DMS53 (cell line): ENCODE measurements at regions not wholly inside any gene's neighbourhood (a gene's known extent, or its start where the extent isn't known, plus 50 kb on each side); places are given as distances from the start of the nearest gene placed in this dataset.
"Not testable (repeated sequence)": the region's sequence is repeated elsewhere in the genome, so short reads cannot be mapped to it uniquely, and the experiment has no call there.

Experiments
- DNase-seq: peaks from one replicate; lab custom pipeline; 2025; lab: John Stamatoyannopoulos, UW

DNA sequence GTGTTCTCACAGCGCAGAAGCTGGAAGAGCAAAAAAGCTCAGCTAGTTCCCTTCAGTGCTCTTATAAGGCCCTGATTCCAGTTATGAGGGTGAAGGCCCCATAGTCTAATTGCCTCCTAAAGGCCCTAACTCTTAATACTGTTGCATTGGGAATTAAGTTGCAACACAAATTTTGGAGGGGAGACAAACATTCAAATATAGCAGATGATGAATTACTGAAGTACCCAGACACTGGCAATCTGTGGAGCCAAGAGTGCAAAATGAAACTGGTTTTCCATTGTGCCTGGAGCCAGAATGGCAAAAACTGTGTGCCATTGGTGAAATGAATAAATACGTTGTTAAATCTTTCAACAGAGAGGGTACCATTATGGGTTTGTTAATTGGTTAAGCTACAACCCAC, 356.0 kb downstream of the PPARGC1A start:
- DNase-seq, result no peak

DNA sequence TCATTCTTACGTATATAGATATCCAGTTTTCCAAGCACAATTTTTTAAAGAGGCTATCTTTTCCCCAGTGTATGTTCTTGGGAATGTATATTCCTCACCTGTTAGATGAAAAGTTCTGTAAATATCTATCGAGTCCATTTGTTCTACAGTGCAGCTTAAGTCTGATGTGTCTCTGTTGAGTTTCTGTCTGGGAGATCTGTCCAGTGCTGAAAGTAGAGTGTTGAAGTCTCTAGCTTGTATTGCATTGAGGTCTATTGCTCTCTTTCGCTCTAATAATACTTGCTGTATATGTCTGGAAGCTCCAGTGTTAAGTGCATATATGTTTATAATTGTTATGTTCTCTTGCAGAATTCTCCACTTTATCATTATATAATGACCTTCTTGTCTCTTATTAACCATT, 373.1 kb downstream of the PPARGC1A start:
- no peak for DNase-seq

DNA sequence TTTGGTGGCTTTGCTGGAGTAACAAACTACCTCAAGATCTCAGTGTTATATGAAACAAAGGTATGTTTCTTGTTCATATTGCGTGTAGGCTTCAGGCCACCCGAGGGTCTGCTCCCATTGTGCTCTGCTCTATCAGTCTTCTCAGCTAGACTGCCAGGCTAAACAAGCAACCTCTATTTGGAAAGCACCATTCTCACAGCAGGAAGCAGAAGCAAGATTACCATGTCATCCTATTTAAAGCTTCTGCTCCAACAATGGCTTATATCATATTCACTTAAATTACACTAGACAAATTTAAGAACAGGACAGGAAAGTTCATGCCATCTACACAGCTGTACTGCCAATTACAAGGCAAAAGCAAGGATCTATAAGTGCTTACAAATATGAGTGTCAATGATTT, 385.8 kb downstream of the PPARGC1A start:
- no peak for DNase-seq

DNA sequence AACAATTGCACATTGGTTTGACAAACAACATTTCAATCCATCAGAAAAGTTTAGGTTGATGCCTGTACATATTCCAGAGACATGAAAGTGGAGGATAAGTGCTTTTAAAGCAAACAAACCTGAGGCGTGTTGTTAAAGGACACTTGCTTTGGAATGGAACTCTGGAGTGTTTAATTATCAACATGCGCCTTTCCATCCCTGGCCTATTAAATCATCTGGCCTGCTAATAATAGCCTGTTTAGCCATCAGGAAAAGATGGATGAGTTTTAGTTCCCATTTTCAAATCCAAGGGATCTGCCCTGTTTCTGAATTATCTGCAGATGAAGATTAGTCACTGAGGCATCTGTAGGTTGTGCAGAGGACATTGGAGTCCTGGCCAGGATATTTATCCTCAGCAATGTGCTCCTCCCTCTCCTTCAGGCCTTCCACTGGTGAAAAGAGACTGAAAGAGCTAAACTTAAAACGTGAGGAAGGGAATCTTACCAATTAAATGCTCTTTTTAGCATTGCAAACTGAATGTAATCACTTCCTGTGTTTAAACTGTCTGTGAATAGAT, 388.9 kb downstream of the PPARGC1A start:
- DNase-seq, result peak; percentile 71

DNA sequence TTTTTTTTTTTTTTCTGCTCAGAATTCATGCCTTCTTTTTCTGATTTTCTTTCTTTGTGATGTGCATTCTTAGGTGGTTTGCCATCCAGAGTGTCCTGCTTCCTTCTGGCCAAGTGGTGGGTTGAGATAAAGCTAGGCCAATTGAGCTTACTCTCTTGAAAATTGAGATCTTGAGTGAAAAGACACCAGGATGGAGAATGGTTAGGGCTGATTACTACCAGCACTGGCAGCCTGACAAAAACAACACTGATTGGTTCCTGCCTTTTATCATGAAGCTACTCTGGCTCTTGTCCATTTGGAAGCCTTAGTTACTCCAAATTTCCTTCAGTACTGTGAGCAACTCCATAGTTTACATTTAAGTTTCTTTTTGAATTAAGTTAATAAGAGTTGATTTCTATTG, 404.0 kb downstream of the PPARGC1A start:
- no peak for DNase-seq

DNA sequence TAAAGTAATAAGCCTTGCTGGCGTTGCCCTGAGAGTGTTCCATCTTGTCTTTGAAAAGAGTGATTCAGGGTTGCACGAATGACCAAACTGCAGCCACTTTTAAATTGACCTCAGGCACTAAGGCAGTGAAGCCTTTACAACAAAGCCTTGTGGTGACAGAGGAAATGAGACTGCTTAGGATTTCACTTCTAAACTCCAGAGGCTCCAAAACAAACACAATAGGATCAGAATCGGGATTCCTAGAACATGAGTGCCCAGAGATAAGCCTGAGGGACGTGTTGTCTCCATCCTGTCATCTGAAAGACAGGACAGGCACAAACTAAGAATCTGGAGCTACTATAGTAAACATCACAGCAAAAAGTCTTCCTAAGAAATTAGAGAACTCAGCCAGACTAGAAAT, 405.2 kb downstream of the PPARGC1A start:
- no peak for DNase-seq

DNA sequence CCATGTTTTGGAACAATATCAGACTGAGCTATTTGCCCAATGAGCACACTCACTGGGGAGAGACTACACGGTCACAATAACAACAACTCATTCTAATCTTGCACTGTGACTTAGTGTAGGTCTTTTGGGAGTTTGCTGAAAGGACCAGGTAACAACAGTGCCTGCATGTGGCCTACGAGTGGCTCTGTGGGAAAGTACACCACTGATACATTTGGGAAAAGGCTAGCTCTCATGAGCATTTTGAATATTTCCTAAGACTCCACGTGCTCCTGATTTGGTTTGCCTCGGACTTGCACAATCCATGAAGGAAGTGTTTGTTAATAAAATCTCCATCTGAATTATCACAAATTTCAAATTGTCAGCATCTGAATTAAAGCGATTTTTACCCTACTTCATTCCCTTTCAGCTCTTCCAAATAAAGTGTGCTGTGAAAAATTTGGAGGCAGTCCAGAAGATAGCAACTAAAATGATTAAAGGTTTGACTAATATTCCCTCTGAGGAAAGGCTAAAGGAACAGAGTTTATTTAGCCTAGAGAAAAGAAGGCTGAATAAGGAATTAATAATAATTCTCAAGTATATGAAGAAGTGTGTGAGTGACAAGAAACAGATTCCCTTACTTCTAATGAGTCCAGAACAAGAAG, 406.4 kb downstream of the PPARGC1A start:
- no peak for DNase-seq

DNA sequence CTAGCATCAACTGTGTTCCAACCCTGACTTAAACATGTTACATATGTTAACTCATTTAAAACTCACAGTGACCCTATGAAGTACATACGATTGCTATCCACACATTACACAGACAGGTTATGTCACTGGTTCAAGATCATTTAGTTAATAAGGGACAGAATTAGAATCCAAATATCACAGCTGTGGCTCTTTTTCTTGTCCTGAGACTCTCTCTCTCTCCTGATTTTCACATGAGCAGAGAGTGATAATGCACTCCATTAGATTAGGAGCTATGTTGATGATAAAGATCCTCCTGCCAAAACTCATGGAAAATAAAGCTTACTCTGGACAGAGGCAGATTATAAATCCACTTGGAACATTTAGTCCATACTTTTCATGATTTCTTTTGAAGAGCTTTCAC, 408.3 kb downstream of the PPARGC1A start:
- no peak for DNase-seq

DNA sequence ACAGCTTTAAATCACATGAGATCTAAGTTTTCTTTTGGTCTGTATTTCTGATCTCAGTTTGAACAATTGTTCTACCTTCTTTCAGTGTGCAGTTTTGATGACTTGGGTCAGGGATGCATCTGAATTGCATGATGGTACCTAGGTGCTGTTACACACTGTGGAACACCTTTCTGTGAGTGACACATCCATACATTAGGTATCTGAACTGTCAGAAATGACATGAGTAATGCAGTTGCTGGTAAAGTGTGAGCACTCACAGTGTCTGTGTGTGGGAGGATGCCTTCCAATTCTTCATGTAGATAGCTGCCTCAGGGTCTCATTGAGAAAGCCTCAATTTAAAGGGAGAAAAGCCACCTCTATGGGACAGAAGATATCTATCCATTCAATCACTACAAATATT, 411.9 kb downstream of the PPARGC1A start:
- DNase-seq, result no peak

DNA sequence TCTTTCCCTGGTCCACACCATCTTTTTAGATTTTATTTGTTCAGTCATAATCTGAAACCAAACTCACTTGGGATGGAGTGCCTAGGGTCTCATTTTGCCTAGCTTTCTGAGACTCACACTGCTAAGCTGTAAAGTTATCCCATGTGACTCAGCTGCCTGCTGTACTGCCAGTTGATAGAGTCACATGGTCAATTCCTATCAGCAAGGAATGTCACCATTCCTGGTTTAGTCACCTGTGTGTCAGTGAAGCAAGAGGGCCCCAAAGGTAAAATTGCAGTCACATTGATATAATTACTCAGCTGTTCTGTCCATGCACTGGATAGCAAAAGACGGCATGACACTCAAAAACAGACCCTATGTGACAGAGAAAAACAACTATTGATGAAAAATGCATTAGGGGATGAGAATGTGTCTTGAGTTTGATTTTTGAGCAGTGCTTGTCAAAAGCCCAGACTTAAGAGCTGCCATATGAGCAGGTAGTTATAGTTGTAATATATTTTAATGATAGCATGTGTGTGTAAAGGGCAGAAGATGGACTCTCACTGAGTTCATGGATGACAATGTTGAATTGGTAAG, 413.2 kb downstream of the PPARGC1A start:
- DNase-seq, result peak; percentile 61

DNA sequence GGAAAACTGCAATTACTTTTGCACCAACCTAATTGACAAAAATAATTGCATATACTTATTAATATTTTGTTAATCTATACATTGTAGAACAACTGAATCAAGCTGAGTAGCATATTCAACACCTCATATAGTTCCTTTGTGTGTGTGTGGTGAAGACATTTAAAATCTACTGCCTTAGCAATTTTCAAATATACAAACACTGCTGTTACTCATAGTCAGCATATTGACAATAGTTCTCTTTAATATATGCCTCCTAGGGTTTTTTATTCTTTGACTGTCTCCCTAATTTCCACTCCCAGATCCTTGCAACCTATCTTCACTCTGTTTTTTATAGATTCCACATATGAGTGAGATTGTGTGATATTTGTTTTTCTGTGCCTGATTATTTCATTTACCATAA, 426.8 kb downstream of the PPARGC1A start:
- DNase-seq, result no peak

DNA sequence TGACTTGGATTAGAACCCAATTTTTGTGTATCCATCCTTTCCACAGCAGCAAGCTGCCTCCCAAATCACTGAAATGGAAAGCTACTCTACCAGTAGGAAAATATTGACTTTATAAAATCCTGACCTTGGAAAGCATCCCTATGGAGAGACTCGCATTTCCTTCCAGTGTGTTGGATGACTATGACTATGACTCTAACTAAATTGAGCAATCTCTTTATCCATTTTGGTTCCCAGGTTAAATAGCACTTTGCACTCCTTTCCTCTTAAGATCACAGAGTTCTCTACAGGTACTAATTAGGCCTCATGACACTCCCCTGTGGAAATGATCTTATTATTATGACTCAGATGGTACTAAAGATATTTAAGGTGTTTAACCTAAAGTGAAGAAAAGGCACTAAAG, 431.8 kb downstream of the PPARGC1A start:
- DNase-seq, result no peak

DNA sequence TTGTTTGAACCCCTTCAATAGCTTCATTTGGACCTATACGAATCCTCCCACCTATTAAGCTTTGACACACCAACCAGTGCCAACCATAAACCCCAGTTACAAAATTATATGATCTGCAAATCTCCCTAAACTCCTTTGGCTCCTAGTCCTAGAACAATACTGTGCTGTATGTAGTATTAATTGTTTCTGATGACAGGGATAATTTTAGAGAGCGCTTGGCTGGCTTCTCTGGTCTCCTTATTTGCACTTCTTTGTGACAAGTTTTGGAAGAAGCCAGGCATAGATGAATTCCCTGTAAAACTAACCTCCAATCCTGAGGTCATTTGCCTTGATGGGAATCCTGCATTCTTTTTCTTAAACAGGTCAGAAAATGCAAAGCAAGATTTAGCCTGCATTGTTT, 433.0 kb downstream of the PPARGC1A start:
- DNase-seq, result no peak

DNA sequence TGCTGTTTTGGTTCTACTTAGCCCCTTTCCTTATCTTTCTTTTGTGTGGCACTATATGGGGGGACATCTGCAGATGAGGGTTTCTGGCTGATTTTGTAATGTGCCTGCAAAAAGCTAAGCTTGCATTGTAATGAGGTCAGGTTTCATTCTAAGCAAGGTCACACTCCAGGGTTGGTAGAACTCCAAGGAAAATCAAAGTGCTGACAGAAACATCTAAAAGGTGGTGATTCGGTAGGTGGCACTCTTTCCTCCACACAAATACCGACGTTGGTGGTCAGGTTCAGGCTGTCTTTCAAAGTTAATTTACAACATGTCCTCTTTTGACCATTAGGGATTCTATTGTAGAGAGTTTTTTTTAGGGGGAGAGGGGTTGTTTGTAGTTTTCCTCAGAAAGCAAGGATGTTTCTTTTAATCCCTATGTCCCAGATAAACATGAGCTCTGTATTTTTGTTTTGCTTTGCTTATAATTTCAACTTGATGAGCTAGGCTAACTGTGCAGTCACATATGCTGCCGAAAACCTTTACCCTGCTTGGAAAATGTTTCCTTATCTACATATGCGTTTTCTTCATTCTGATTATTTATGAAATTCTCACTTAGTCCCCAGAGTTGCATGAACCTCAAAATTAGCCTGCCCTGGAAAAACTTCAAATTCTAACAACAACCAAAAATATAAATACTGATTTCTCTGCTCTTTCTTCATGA, 434.2 kb downstream of the PPARGC1A start:
- peak; percentile 44 for DNase-seq

DNA sequence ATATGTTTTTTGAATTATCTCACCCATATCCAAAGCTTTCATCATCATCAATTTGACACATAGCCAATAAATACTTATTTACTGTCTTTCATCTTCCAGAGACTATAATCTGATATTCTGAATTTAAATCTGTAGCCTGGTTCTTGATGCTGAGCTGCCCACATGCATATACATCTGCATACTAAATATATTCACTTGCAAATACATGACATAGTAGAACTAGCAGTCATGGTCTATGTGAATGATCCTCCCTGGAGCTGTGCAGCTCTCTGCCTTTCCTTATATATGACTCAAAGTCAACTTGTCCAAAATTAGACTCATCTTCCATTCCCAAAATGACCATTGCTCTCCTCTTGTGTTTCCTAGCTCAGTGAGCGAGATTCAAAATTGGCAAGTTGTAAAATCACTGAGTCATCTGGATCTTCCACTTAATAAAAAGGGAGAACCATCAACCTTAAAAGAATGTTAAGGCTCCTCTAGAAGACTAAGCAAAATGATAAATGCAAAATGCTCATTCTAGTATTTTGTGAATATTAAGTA, 448.2 kb downstream of the PPARGC1A start:
- no peak for DNase-seq

DNA sequence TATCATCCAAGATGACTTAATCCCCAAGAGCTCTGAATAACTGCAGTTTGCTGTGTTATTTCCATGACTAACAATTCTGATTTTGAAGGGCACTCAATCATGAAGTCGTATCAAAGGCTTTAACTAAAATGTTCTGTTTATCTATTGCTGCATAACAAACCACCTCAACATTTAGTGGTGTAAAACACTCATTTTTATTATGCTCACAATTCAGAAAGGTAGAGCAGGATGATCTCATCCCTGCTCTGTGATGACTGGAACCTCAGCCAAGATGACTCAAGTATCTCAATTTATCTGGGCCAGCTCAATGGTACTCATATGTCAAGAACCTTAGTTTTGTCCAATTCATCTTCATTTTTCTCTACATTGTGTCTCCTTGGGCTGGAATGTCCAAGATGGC, 451.1 kb downstream of the PPARGC1A start:
- DNase-seq, result peak; percentile 5

DNA sequence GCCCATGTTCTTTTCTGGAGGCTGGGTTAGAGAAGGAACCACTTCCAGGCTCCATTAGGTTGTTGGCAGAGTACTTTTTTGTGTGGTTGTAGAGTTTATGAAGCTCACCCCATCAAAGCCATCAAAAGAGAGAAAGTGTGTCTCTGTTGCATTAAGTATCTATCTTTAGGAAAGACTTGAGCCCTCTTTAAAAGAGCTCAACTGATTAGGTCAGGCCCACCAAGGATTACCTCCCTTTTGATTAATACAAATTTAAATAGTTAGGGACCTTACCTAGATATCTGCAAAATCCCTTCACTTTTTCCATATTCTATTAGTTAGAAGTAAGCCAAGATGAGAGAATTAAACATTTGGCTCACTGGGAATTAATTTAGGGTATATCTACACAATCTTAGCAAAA, 460.4 kb downstream of the PPARGC1A start:
- DNase-seq, result no peak

DNA sequence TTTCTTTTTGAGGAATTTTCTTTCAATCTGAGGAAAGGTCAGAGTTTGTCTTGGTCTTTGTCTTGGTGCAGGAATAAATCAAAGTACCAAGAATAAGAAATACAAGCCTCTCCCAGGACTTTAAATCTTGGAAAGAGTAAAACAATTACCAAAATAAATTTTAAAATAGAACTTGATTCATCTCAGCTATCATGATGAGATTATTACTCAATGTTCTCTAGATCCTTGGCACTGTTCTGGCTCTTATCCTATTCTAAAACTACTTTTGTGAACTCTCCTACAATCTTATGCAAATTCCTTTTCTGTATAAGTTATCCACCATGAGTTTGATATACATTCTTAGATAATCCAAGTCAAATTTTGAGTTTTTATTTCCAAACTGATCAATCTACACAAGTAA, 464.3 kb downstream of the PPARGC1A start:
- DNase-seq, result no peak

DNA sequence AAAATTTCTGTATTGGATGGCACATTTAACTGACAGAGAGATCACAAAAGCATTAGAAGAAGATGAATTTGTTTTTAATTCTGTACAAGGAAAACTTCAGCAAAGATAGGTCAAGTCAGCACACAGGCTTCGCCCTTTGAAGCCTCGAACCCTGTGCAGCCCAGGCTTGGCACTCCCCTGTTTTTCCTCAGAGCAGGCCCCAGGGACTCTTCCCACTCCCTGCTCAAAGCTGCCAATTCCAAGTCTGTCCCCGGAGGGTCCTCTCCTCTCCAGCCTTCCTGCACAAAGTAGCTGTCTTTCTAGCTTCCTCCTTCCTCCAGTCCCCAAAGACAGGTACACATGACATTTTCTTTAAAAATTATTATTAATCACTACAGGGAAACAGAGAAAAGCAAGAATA, 466.3 kb downstream of the PPARGC1A start:
- no peak for DNase-seq

DNA sequence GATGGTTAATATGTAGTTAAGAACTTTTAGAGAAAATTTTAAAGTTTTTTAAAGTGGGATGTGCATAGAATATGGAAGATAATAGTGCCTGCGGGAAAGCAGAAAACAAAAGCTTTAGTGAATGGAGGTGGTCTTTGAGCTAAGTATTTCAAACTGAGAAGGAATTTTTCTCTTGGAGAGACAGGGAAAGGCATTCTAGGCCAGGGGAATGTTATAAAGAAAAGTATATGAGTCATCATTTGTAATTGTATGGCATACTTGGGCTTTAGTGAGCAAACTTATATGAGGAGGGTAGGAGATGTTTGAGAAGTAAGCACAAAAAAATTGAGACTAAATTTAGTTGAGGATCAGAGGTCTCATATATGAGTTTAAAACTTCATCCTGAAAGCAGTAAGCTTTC, 467.0 kb downstream of the PPARGC1A start:
- DNase-seq, result no peak

DNA sequence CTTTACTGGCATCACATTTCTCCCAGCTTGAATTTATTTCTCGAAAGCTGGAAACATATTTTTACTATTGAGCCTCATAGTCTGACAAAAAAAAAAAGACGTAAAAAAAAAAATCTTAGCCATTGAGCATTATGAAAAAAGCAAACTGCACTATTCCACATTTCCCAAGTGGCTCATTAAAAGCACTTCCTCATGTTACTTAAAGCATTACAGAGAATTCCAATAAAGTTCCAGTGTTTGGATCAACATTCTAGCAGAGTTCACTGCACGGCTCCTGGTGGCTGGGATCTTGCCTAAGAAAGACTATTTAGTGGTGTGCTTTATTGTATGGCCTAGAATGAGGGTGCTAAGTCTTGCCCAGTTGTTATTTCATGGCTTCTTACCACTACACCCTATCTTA, 476.2 kb downstream of the PPARGC1A start:
- no peak for DNase-seq

DNA sequence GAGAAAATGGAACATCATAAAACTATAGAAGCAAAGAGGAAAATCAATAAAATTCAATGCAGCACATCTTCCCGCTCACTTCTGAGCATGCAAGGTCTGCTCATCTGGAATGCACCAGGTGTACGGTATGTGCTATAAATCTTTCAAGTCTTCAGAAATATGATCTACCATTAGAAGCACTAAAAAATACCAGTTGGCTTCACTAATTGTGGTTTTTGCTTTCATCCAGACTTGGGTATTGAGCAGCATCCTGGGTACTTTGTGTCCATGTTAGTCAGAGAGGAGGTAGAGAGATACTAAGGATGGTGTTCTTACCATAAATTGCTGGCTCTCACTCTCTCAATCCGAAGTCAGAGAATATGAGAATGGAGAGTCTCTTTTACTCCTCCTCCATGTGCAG, 477.1 kb downstream of the PPARGC1A start:
- DNase-seq, result no peak

DNA sequence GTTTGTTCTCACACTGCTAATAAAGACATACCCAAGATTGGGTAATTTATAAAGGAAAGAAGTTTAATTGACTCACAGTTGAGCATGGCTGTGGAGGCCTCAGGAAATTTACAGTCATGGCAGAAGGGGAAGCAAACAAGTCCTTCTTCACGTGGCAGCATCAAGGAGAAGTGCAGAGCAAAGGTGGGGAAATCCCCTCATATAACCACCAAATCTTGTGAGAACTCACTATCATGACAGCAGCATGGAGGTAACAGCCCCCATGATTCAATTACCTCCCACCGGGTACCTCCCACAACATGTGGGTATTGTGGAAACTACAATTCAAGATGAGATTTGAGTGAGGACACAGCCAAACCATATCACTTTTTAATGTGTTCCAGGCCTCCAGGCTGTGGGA, 480.9 kb downstream of the PPARGC1A start:
- DNase-seq, result not testable (repeated sequence)
